Pons (tissue), 1 donor: ENCODE measurements at regions not wholly inside any gene's neighbourhood (a gene's known extent, or its start where the extent isn't known, plus 50 kb on each side); places are given as distances from the start of the nearest gene placed in this dataset.

Source experiments
- DNase-seq: peaks from one replicate; pipeline ENCODE4 v3.0.0-alpha.2; 2016; ENCODE audit warnings: low spot score

GRCh38 chr2:425947-426346, 138.1 kb upstream of the ALKAL2 start:
- DNase-seq, result no peak

GRCh38 chr2:425243-425642, 137.4 kb upstream of the ALKAL2 start:
- no peak for DNase-seq

- DNase-seq, result no peak
Measured at GRCh38 chr2:424306-425171, 136.6 kb upstream of the ALKAL2 start.

GRCh38 chr2:423479-423878, 135.6 kb upstream of the ALKAL2 start:
- DNase-seq, result no peak

- DNase-seq, result no peak
Measured at GRCh38 chr2:422676-423435, 135.0 kb upstream of the ALKAL2 start.

DNA sequence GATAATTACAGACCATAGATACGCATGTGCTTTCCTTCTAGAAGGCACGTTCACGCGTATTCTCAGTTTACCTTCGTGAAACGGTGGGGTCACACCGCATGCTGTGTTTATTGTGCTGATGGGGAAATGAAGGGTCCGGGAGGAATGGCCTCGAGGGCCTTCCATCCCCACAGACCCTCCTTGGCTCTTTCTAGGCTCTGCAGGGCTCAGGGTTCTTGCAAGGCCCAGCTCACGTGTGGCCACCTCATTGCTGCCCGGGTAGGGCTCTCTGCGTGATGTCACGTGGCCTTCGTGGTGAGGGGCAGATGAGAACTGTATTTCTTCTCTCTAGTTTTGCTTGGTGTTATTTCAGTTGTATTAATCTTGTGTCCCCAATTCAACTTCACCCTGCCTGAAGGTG, 133.5 kb upstream of the ALKAL2 start:
- no peak for DNase-seq

DNA sequence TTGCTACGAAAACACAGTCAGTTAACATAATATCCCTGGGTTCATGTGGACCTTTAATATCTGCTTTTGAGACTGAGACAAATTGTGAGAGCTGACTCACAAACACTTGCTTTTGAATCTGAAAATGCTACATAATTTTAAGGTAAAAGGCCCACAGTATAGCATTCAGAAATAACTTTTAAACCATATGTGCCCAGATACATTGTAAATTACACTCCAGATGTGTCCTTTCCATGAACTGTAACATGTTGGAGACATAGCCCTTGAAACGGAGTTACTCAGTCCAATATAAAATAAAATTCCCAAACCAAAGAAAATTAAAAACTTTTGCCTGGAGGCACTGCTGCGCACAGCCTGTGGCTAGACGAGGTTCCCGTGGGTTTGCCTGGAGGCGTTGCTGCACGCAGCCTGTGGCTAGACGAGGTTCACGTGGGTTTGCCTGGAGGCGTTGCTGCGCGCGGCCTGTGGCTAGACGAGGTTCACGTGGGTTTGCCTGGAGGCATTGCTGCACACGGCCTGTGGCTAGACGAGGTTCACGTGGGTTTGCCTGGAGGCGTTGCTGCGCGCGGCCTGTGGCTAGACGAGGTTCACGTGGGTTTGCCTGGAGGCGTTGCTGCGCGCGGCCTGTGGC, 131.9 kb upstream of the ALKAL2 start:
- no peak for DNase-seq

GRCh38 chr2:417662-418061, 129.8 kb upstream of the ALKAL2 start:
- DNase-seq, result no peak

GRCh38 chr2:417006-417405, 129.1 kb upstream of the ALKAL2 start:
- DNase-seq, result no peak

GRCh38 chr2:415986-416610, 128.2 kb upstream of the ALKAL2 start:
- DNase-seq, result no peak

GRCh38 chr2:409523-409922, 121.6 kb upstream of the ALKAL2 start:
- DNase-seq, result no peak

DNA sequence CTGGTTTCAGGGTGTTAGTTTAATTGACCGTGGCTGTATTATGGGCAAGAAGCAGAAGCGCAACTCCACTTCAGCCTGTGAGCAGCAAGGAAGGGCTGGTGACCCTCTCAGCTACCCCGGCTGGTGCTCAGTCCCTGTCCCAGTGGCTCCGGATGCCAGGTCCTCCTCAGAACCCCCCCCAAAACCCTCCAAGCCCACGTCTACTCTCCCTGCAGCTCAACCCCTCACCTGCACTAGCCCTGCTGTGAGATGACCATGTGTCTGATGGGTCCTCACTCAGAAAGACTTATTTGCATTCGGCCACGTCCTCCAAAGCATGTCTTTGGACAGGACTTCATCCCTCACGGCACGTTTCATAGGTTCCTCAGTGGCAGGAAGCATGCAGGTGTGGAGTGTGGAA, 119.7 kb upstream of the ALKAL2 start:
- DNase-seq, result no peak

DNA sequence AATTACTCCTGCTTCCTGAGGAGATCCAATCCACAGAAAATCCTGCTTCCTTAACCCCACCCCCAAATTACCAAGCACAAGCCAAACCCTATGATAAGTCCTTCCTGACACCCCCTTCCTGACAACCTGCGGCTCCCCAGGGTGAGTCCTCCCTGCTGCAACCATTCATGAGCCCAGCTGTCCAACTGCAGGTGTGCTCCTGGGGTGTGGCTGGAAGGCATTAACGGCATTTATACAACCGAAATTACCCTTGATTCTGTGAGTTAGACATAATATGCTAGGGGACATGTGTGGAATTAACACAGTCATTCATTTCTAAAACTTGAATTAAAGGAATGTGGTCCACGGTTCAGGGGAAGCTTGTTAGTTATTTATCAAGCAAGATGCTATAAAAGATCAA, 119.0 kb upstream of the ALKAL2 start:
- DNase-seq, result no peak

DNA sequence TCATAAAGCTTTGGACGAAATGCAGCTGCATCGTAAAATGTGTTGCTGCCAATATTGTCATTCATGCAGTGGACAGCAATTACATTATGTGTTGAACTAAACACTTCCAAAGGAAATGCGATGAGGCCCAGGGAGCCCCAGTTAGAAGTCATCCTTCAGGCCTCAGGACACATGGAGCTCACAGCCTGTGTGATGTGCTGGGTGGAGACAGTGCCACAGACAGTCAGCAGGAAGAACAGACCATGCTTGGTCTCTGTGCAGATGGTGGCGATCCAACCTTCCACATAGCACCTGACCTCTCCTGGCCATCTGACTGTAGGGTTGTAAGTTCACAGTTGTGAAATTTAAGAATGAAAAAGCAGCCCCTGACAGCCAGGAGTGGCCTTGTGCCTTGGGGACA, 118.3 kb upstream of the ALKAL2 start:
- DNase-seq, result no peak

GRCh38 chr2:404581-404980, 116.7 kb upstream of the ALKAL2 start:
- DNase-seq, result no peak

GRCh38 chr2:403682-404081, 115.8 kb upstream of the ALKAL2 start:
- DNase-seq, result no peak

DNA sequence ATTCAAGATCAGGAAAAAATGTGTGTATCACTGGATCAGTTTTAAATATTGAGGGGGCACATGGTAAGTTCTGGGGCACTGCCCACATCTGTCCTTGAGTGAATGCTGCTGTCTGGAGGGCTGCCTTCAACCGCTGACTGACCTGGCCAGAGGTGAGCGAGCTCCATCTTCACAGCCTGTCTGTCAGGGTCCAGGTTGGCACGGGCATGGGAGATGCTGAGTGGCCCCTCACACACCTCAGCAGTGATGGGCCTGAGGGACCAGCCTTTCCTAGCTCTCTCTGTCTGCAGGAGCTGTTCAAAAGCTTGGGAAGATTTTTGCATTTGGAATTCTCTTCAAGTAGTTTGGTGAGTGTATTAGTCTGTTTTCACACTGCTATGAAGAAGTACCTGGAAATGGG, 114.8 kb upstream of the ALKAL2 start:
- DNase-seq, result no peak

DNA sequence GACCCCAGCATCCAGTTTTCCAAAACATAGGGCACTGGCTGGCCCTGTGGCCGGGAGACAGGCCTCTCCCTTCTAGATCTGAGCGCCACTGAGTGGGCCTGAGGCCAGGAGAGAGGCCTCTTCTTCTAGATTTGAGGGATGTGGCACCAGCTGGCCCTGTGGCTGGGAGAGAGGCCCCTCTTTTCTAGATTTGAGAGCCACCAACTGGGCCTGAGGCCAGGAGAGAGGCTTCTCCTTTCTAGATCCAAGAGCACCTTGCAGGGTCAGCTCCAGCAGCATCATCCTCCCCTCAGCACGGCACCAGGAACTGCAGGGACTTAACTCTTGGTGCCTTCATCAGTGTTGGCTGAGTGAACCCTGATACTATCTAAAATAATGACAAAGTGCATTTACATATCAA, 114.3 kb upstream of the ALKAL2 start:
- no peak for DNase-seq

DNA sequence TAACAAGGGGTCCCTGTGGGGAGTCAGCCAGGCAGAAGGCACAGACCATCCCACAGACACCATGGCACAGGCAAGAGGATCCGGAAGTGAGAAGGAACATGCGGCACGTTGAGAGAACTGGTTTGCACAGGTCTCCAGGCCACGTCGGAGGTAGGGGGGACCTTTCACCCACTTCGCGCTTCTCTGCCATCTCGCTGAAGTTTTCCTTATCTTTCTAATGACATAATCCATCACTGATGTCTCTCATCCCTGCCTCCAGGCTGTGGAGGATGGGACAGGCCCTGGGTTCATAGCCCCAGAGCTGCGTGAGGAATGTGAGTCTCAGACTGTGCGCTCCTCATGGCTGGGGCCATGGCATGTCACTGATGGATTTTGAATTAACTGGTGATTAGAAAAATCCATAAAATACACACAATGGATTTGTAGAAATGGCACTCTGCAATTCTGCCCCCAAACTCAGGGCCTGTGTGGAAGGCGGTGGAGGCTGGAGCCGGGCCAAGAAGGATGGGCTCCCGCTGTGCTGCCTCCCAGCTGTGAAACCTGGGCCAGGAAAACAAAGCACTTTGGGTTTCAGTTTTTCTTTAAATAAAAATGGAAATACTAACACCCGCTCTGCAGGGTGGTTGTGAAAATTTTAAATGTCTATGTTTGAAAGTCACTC, 113.3 kb upstream of the ALKAL2 start:
- DNase-seq, result no peak

GRCh38 chr2:397926-398325, 110.0 kb upstream of the ALKAL2 start:
- no peak for DNase-seq

- no peak for DNase-seq
Measured at GRCh38 chr2:397521-397920, 109.6 kb upstream of the ALKAL2 start.

GRCh38 chr2:396903-397302, 109.0 kb upstream of the ALKAL2 start:
- DNase-seq, result no peak
